Muscle of leg (tissue), 3 donors: ENCODE measurements at regions not wholly inside any gene's neighbourhood (a gene's known extent, or its start where the extent isn't known, plus 50 kb on each side); places are given as distances from the start of the nearest gene placed in this dataset.
"Not testable (repeated sequence)": the region's sequence is repeated elsewhere in the genome, so short reads cannot be mapped to it uniquely, and the experiment has no call there.

Experiments
- DNase-seq: peaks from one replicate; pipeline ENCODE4 v3.0.0; 2013
- H3K27ac ChIP-seq: one replicate; pipeline ENCODE4 v1.5.1; 2013; ENCODE audit warnings: mild to moderate bottlenecking, low read length, control low read depth
- H3K27me3 ChIP-seq: one replicate; pipeline ENCODE4 v1.6.1; 2013; ENCODE audit warnings: low read length; ENCODE audit not compliant: control insufficient read depth, insufficient read depth
- H3K36me3 ChIP-seq: one replicate; pipeline ENCODE4 v1.6.1; 2013; ENCODE audit warnings: low read length; ENCODE audit not compliant: control insufficient read depth, insufficient read depth
- H3K4me1 ChIP-seq: one replicate; pipeline ENCODE4 v1.6.1; 2013; ENCODE audit warnings: low read length; ENCODE audit not compliant: control insufficient read depth, insufficient read depth
- H3K4me3 ChIP-seq: one replicate; pipeline ENCODE4 v1.5.1; 2013; ENCODE audit warnings: low read length, control low read depth
- H3K9me3 ChIP-seq: replicated peaks from 2 replicates; pipeline ENCODE4 v1.6.1; 2013; ENCODE audit warnings: low read depth, low read length; ENCODE audit not compliant: control insufficient read depth
- WGBS: methylation state at CpG from one replicate; pipeline ENCODE4 v1.1.5; 2013; ENCODE audit warnings: missing lambda C conversion rate; ENCODE audit not compliant: insufficient coverage; 5-methylcytosine and 5-hydroxymethylcytosine counted together

DNA sequence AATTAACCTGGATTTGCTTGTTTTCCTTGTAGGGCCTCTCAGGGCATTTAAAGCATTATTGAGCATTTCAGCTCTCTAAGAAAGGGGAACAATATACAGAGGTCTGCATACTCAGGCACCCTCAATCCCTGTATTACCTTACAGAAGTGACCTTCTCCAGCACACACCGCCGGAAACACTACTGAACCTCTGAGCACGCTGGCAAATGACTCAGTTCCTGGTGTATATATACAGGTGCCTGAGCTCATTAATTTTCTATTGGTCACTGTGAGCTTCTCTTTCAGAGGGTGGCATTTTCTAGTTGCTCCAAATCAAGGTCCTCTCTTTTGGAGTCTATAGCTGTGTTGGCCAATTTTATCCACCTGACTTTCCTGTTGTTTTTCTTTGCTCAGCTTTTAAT lies 85.2 kb upstream of the COPS8 start:
- DNase-seq = no peak
- Histone ChIP-seq H3K4me3 (no peak overlapping the region), H3K27me3 (peaks cover 10% of the 10 kb centered on the region), H3K9me3 (no peaks in the 10 kb centered on the region), H3K27ac (no peak overlapping the region), H3K4me1 (peaks cover 2% of the 10 kb centered on the region), H3K36me3 (no peaks in the 10 kb centered on the region)
- no CpG with 5 or more reads among the region's 3 CpGs for WGBS

DNA sequence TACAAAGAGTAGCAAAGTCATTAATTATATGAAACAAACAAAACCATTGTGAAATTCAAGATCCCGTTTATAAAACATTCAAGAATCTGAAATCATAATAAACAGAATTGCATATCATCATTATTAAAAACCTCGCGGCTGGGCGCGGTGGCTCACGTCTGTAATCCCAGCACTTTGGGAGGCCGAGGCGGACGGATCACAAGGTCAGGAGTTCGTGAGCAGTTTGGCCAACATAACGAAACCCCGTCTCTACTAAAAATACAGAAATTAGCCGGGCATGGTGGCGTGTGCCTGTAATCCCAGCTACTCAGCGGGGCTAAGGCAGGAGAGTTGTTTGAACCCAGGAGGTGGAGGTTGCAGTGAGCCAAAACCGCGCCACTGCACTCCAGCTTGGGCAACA lies 80.3 kb upstream of the COPS8 start:
- not testable (repeated sequence) for H3K9me3 ChIP-seq, H3K27ac ChIP-seq, H3K27me3 ChIP-seq, DNase-seq, H3K4me1 ChIP-seq, H3K4me3 ChIP-seq, H3K36me3 ChIP-seq
- 92% methylated on average over 8 of the region's 17 CpGs for WGBS

DNA sequence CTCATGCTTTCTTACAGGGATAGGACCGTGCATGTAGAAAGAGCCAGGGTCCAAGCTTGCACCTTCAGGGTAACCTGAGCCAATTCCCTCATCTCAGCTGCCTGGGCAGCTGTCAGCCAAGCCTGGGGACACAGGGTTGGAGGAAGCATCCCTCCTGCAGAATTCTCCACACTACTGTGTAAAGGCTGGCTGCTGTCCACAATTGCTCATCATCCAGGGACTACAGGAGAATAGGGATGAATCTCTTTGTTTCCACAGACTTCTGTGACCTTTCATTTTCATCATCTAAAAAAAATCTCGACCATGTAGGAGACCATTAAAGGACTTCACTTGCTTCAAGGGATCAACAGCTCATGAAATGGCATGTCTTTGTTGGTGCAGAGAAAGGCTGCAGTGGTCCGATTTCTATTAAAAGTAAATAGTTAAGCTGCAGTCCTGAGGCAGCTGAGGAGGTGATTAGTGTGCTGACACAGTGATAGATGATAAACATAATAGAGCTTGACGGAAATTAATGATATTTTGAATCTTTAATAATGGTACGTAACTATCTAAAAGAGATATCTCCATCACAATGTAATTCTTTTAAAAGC lies 74.4 kb upstream of the COPS8 start:
- Histone ChIP-seq H3K27me3 (no peaks in the 10 kb centered on the region), H3K4me3 (no peak overlapping the region), H3K36me3 (no peaks in the 10 kb centered on the region), H3K27ac (no peak overlapping the region), H3K4me1 (no peaks in the 10 kb centered on the region), H3K9me3 (peaks cover 2% of the 10 kb centered on the region)
- WGBS = 60% methylated on average over 1 of the region's 5 CpGs
- peak; percentile 56 for DNase-seq

DNA sequence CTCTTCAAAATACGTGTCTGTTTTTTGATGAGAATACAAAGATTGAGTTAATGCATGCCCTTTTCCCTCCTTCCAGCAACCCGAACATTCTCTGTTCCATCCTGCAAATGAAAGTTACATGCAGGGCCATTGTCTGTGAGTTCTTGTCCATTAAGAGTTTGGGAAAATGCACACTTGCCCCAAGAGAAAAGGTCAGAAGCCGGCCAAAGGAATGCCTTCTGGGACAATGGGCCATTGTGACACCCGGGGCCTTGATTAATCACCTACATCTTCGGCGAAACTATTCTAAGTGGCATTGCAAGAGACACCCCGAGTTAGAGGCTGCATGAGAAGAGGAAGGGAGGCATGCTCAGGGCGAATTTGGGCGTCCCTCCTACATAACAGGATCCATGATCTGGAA lies 73.7 kb upstream of the COPS8 start:
- no peaks in the 10 kb centered on the region for H3K36me3 ChIP-seq
- peaks cover 5% of the 10 kb centered on the region for H3K27me3 ChIP-seq
- H3K4me1 ChIP-seq = no peaks in the 10 kb centered on the region
- peaks cover 2% of the 10 kb centered on the region for H3K9me3 ChIP-seq
- no peak for DNase-seq
- 65% methylated on average over 4 of the region's 9 CpGs for WGBS
- H3K27ac ChIP-seq = no peak overlapping the region
- H3K4me3 ChIP-seq = no peak overlapping the region

DNA sequence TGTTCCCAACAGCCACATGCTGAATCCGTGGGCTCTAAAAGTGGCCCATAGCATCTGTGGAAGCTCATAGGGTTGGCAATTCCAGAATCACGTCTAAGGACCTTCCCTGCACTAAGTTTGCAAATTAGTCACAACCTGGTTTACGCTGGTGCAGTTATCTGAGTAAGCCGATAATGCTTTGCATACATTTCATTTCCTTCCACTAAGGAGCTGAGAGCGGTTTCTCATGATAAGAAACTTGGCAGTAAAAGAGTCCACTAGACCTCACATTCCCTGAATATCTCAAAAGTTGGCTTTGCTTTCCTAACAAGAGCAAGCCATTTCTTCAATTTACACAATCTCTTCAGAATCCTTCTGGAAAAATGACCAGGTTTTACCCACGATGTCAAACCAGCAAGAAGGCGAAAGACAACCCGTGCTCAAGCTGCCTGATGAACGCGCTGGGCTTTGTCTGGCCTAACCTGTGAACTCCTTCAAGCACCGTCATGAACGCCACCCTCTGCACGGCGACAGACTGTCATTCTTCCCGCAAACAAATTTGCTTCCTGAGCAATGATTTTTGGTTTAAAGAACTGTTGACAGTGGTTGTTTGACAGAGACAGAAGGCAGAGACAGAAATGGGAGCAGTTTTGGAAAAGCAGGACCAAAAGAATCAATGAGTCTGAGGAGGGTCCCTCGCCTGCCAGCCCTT lies 73.0 kb upstream of the COPS8 start:
- peaks cover 2% of the 10 kb centered on the region for H3K9me3 ChIP-seq
- WGBS = 58% methylated on average over 12 of the region's 16 CpGs
- no peak overlapping the region for H3K27ac ChIP-seq
- H3K36me3 ChIP-seq = no peaks in the 10 kb centered on the region
- H3K4me1 ChIP-seq = no peaks in the 10 kb centered on the region
- DNase-seq = no peak
- H3K27me3 ChIP-seq = peaks cover 6% of the 10 kb centered on the region
- no peak overlapping the region for H3K4me3 ChIP-seq

DNA sequence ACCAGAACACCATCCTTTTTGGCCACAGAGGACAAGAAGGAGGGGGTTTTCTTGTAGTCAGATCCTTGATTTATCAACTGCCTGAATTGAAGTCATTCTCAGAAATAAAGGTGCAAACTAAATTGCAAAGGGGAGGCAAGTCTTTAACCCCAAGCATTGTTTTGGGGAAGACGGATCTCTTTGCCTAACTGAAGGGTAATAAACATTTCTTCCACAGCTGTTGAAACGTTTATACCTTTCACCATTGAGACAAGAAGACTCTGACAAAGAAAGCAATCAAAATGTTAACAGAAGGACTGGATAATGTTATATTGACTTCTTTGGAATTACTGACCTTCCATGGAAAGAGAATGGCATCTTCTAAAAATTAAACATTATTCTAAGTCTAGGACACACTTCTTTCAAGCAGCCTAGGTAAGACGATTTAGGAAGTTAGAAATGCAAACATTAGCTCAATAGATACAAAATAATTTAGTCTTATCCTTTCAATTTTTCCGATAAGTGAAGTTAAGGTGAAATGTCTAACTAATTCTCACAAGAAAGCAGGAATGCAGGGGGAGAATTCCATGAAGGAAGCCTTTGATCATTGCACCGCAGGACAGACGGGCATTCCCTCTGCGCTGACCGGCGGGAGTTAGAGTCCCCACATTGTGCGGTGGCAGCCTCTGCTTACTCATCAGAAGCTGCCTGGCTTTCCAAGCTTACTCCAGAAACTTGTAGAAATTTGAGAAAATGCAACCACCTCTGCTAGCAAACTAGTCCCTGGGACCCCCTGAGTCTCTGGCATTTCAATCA lies 69.4 kb upstream of the COPS8 start:
- H3K4me1 ChIP-seq = no peaks in the 10 kb centered on the region
- no peak overlapping the region for H3K27ac ChIP-seq
- H3K4me3 ChIP-seq = no peak overlapping the region
- H3K27me3 ChIP-seq = peaks cover 9% of the 10 kb centered on the region
- no peaks in the 10 kb centered on the region for H3K36me3 ChIP-seq
- peaks cover 2% of the 10 kb centered on the region for H3K9me3 ChIP-seq
- DNase-seq = no peak
- WGBS = 91% methylated on average over 6 of the region's 10 CpGs

DNA sequence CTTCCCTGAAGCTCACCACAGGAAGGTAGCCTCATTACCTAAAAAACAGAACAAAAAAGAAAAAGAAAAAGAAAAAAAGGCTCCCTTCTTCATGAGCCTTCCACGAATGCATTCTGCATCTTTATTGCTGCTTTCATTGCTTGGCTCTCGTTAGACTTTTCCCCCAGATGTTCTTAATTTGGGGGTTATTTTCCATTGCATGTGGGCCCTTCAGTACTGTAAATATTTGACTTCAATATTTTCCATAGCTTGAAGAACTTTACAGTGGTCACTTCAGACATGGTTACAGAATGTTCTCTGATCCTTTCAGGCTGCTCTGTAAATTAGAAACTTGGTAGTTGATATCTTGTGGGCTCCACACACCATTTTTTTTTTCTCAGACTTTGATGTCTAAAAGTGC lies 65.6 kb upstream of the COPS8 start:
- peaks cover 4% of the 10 kb centered on the region for H3K9me3 ChIP-seq
- DNase-seq = peak; percentile 92
- no peaks in the 10 kb centered on the region for H3K4me1 ChIP-seq
- no peak overlapping the region for H3K4me3 ChIP-seq
- H3K27ac ChIP-seq = peak overlapping the region; percentile 43
- WGBS = no CpG with 5 or more reads among the region's 2 CpGs
- H3K36me3 ChIP-seq = no peaks in the 10 kb centered on the region
- peaks cover 14% of the 10 kb centered on the region for H3K27me3 ChIP-seq

DNA sequence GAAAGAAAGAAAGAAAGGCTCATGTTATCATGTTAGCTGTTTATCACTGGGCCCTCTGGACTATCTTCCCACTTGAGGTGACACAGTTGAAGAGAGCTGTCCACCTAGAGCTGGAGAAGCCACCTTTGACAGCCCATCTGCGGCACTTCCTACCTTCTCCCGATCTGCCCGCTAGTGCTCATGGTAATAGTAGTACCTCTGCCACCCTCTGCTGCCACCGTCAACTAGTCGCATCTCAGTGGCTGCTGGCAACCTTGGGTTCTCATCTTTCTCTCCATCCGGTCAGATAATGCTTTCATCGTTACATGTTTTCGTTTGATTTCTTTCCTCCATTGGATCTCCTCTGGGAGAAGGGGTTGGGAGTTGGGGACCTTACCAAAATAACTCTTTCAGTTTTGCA lies 63.2 kb upstream of the COPS8 start:
- no peak for DNase-seq
- H3K4me3 ChIP-seq = no peak overlapping the region
- H3K36me3 ChIP-seq = no peaks in the 10 kb centered on the region
- WGBS = 94% methylated on average over 5 of the region's 8 CpGs
- H3K27ac ChIP-seq = no peak overlapping the region
- peaks cover 8% of the 10 kb centered on the region for H3K27me3 ChIP-seq
- H3K4me1 ChIP-seq = peaks cover 2% of the 10 kb centered on the region
- peaks cover 4% of the 10 kb centered on the region for H3K9me3 ChIP-seq

DNA sequence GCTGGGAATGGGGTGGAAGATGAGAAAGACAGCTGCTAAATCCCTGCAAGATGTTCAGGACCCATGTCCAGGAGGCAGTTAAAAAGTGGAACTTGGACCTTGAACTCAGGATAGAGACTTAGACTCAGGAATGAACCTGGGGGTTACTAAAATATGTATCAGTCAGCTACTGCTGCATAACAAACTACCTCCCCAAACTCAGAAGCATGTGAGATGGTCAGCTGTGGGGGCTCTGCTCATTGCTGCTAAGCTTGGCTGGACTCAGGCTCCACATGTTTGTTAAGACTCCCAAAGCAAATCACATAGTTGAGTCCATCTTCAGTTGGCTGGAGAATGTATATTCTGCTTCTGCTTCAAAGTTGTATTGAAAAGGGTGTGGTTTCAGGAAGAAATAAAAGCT lies 61.4 kb upstream of the COPS8 start:
- H3K27ac ChIP-seq = no peak overlapping the region
- no peaks in the 10 kb centered on the region for H3K36me3 ChIP-seq
- peaks cover 4% of the 10 kb centered on the region for H3K9me3 ChIP-seq
- H3K4me3 ChIP-seq = no peak overlapping the region
- DNase-seq = no peak
- peaks cover 8% of the 10 kb centered on the region for H3K27me3 ChIP-seq
- H3K4me1 ChIP-seq = peaks cover 2% of the 10 kb centered on the region

DNA sequence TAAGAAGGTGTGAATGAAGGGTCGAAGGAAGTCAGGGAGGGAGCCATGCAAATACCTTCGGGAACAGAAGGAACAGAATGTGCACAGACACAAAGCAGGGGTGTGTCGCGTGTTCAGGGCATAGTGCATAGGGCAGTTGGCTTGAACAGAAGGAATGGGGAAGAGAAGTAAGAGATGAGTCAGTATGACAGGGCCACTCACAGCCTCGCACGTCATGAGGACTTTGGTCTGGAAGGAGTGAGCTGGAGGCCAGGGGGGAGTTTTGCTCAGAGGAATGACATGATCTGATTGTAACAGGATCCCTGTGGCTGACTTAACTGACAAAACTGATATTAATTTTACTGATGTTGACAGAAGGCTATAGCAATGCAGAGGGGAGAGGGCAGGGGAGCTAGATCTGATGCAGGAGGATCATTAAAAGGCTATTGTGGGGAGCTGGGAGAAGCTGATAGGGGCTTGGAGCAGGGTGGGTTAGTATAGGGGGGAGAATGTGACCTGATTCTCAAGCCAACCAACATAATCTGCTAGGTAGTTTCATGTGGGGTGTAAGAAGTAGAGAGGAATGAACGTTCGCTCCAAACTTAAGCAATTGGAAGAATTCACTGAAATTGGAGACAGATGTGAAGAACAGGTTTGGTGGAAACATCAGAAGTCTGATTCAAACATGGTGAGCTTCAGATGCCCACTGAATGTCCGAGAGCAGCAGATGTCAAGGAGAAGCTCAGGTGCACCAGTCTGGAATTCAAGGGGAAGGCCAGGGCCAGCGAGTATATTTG lies 60.4 kb upstream of the COPS8 start:
- H3K27ac ChIP-seq = no peak overlapping the region
- peaks cover 5% of the 10 kb centered on the region for H3K27me3 ChIP-seq
- H3K4me1 ChIP-seq = peaks cover 2% of the 10 kb centered on the region
- no peak overlapping the region for H3K4me3 ChIP-seq
- DNase-seq = peak; percentile 51
- WGBS = 75% methylated on average over 10 of the region's 10 CpGs
- H3K36me3 ChIP-seq = no peaks in the 10 kb centered on the region
- peaks cover 4% of the 10 kb centered on the region for H3K9me3 ChIP-seq
